ENCODE measurements at regions not wholly inside any gene's neighbourhood (a gene's known extent, or its start where the extent isn't known, plus 50 kb on each side); places are given as distances from the start of the nearest gene placed in this dataset.
"Not testable (repeated sequence)": the region's sequence is repeated elsewhere in the genome, so short reads cannot be mapped to it uniquely, and the experiment has no call there.

DNA sequence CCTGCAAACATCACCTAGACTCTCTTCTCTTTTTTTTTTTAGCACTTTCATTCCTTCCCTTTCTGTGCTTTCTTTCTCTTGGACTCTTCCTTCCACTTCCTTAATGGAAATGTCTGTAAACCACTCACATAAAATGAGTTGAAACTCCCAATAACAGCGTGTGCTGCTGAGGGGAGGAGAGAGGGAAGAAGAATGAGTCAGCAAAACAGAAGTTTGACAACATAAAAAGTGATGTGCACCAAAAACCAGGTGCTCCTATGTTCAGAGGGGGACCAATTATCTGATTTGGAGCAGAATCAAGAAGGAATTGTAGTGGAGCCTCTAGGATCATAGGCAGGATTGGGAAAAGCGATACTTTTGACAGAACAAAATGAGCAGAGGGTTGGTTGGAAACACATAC is 712.1 kb upstream of the IGFBP3 start:
- peak; percentile 17 for DNase-seq (ENCODE audit: low read depth)

DNA sequence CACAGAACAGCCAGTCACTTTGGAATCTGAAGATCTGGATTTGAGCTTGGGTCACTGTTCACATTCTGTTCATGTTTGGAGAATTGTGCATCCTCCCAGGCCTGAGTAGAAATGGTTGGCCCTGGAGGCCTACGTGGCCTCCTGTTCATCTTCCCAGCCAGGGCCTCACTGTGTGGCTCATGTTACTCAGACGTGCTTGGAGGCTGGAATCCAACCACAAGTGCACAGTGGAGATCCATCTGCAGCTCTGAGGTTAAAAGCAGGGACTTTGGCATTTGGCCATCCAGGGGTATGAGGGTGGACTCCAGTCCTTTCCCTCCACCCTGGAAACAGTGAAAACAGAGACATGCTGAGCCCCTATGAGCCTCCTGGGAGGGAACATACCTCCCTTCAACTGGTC is 709.0 kb upstream of the IGFBP3 start:
- peak; percentile 82 for DNase-seq (ENCODE audit: low read depth)

DNA sequence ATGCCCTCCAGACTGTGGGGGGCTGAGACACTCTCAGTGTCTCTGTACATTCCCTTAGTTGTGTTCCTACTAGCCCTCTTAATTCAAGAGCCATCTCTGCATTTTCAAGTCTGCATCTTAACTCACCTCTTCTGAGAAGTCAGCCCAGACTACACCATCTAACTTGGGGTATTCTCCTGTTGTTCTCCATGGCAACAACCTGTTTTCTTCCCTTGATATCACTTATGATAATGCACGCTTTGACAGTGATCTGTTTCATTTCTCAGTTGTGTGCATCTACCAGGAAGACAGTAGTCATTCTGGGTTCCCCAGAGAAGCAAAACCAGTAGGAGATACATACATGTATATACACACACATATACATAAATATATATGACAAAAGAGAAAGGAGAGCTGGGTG is 707.3 kb upstream of the IGFBP3 start:
- no peak for DNase-seq (ENCODE audit: low read depth)

DNA sequence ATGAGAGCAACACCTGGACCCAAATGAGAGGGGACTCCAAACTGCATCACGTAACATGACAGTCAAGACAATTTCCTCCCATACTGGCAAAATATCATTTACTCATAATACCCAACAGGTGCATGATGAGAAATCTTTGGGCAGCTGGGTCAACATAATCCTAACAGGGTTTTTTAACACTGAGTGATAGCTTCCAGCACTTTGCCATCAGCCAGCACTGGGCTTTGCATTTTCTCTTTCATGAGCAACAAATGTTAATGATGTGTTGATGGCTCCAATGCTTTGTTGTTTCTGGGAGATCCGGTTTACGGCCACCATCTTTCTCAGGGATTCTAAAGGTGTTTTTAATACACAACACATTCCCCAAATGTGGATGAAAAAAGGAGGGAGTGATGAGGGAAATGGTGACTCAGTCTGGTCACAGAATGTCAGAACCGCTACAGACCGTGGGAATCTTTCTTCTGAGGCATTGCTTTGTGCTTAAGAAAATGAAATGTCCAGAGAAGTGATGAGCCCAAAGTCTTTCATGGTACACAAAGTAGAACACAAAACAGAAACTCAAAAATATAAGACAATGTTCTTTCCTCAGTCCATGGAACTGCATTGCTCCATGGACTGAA is 705.7 kb upstream of the IGFBP3 start:
- DNase-seq (ENCODE audit: low read depth), result peak; percentile 96

DNA sequence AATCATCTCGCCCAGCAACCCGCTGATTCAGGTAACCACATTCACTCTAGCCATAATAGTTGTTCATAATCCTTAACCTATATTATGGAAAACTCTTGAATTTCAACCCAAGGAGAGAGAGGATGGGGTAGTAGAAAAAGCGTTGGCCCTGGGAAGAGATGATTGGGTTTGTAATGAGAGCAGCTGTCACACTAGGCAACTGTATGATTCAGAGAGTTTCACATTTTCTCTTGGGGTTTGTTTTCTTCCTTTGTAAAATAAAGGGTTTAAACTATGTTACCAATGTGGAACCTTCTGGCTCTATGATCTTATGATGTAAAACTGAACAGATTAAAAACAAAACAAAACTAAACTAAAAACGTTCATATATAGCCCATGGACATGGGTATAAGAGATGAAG is 705.2 kb upstream of the IGFBP3 start:
- DNase-seq (ENCODE audit: low read depth), result peak; percentile 90

DNA sequence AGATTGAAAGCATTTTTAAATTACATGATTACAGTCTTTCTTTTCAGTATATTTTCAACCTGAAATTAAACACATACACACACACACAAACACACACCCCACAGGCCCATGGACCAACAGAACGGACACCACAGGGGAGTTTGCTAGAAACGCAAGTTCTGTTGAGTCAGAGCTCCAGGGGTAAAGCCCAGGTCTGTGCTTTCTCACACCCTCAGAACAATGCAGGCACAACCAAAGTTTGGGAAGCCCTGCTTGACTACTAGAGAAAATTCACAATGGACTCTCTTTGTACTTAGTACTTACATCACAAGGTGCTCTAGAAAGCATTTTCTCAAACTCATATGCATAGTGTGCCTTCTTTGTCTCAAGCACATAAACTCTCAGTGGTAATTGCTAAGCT is 704.0 kb upstream of the IGFBP3 start:
- DNase-seq (ENCODE audit: low read depth), result no peak

DNA sequence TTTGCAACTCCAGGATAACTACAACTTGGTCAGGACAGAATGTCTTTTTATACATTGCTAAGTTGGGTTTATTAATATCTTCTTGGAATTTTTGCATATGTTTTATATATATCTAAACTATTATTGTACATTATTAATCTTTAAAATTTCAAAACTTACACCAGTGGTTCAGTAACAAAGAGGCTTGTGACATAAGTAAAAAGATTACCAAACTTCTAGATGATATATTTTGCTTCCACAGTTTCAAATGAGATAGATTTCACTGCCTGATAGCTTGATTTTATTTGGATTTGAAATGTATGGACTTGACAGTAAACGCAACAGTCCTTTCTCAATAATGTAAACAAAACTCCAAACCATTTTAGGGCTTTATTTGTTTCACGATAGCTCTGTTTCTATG is 701.2 kb upstream of the IGFBP3 start:
- no peak for DNase-seq (ENCODE audit: low read depth)

DNA sequence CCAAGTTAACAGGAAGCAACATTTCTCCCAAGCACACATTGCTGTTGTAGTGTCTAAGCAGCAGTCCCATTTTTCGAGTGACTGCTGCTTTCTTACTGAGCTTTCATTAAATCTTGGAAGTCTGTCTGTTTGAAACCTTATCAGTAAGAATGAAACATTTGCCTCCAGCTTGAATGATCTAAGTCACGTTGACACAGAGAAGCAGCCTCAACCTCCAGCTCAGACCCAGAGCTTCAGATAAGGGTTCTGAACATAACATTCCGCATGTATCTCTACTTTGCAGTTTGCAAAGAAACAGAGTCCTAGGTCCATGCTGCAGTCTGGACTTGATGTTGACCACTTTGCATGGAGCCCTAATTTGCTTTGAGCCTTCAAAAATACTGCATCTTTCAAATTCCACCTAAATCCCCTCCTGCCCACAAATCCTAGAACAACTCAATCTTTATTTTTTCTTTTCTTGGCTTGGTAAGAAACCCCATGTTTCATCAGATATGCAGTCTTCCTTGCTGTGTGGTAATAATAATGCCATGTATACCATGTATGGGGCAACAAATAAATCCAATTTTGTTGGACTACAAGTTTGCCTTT is 698.7 kb upstream of the IGFBP3 start:
- DNase-seq (ENCODE audit: low read depth), result no peak

DNA sequence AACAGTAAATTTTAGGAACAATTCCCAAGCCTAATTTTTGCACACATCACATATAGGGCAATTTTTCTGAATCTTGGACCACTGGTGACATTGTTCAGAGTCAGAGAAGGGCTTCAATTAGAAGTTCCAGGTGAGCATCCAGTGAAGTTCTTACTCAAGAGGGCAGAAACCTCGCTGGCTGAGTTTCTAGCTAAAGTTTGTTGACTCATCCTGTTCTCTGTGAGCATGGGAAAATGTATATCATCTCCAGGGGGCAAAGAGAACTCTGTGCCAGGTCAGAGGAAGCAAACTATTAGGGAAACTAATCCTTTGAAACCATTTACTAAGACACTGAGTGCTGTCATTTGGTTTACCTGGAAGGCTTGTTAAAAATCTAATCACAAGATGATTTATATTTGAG is 695.6 kb upstream of the IGFBP3 start:
- DNase-seq (ENCODE audit: low read depth), result peak; percentile 21

DNA sequence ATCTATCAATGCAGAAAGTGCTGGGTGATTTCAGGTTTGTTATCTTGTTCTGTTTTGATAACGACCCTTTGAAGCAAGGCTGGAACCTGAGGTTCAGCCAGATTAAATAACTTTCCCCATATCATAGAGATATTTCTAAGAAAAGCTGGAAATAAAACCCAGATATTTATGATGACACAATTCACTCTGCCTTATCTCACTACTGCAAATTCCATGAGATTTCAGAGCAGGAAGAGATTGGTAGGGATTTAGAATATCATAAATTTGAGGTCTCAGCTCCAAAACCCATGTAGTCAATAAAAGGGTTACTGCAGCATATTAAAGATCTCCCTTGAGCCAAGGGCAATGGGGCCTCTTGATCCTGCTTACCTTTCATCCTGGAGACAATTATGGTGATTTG is 692.5 kb upstream of the IGFBP3 start:
- DNase-seq (ENCODE audit: low read depth), result no peak

DNA sequence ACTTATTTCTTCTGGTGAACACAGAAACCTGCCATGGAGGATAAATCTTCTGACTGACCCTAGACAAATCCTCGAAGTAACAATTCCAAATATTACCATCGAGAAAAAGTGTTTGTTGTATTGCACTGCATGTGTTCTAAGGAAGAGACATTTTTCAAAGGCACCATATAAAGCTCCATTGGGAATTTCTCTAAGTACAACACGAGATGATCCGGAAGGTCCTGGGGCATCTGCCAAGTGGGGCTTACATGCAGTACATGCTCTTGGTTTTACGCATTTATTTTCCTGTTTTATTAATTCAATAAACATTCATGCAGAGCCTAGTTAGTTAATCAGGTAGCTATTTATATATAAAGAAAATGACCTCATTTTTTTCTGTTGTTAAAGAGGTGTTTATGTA is 692.0 kb upstream of the IGFBP3 start:
- DNase-seq (ENCODE audit: low read depth), result no peak

DNA sequence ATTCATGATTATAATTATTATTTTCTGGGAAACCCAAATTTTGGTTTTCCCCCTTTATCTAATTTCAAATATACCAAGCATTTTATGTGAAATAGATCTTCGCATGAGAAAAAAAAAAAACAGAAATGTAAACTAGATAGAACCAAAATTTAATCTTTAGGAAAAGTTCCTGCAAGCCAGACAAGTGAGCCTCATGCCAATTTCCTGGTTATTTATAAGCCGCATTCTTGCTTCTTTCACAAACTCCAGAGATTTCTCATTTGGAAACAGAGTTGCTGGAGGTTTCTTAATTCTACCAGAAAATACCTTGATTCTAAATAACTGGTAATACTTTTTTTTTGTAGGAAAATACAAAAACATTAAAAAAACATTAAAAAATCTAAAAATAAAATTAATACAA is 690.4 kb upstream of the IGFBP3 start:
- DNase-seq (ENCODE audit: low read depth), result no peak

DNA sequence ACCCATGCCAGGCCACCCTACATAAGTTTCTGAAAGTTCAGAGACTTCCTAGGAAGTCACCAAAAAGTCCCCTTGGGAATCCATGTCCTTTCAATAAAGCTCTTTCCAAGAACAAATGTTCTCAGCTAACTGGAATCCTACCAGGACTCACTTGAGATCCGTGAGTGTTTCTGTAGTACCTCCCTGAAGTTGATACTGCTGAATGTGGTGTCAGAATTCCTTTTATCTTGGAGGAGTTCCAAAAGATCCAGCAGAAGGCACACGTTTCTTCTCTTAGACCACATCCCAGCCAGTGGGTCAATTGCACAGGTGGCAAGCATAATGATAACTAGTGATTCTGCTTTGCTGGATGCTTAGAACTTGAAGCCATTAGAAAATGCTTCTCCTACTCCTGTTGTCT is 689.7 kb upstream of the IGFBP3 start:
- peak; percentile 41 for DNase-seq (ENCODE audit: low read depth)

DNA sequence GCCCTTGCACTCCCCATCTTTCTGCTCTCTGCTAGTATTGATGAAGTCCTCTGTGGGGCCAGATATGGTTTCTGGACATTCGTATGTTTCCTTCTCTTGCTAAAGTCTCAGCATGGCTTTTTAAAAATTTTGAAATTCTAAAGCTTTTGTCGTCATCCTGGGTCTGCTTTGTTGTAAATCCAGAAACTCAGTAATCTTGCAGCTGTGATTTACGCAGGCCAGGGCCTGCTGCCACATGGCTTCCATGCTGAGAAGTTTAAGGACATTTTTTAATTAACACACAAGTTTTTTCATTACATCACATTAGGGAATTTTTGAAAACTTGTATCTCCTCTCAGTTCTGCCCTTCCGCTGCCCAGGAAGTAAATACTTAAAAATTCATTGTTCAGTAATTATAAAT is 686.1 kb upstream of the IGFBP3 start:
- no peak for DNase-seq (ENCODE audit: low read depth)

DNA sequence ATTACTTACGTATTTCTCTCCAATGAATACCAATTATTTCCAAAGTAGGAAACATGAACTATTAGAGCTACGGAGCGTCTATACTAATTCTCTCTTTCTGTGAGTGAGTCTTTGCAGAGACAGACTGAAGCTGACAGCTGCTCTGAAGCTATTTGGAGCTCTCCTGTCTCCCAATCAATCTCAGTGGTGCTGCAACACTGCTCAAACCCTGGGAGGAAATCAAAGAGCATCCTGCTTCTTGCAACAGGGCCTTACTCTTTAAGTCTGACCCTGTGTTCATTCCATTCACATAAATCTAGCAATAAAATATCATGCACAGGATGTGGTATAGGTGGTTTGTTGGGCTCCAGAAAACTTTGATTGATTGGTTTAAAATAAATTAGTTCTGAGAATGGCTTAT is 685.7 kb upstream of the IGFBP3 start:
- peak; percentile 60 for DNase-seq (ENCODE audit: low read depth)

DNA sequence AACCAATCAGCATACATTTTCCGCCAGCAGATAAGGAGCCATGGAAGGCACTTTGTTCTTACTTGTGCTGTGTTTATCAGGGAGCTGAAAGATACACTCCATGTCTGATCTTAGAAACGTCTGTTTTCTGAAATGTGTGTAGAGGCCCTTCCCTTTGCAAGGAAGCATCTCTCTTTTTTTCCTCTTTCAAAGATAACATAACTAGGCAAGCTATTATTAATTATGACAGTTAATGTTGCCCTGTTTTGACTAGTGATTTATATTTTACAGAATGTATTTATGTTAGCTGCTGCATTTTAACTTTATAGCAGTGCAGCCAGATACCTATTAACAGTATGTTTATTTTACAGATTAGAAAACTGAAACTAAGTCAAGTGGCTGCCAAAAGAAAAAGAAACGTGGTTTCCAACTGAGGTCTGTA is 683.2 kb upstream of the IGFBP3 start:
- DNase-seq (ENCODE audit: low read depth), result no peak

DNA sequence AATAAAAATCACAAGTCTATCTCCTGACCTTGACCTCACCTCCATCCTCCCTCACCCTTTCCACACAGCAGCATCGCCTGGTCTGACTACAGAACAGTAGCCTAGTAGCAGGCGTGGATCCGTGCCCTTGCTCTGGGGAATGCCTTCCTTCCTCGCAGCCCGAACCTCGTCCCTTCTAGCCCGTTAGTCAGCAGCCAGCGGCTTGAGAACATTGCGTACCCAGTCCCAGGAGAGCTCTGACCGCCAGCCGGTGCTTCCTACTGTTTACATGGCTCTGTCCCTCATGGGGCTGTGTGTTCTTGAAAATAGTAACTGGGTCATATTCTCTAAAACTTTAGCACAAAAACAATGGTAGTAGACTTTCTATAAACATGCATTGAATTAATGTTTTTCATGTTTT is 682.7 kb upstream of the IGFBP3 start:
- peak; percentile 97 for DNase-seq (ENCODE audit: low read depth)

DNA sequence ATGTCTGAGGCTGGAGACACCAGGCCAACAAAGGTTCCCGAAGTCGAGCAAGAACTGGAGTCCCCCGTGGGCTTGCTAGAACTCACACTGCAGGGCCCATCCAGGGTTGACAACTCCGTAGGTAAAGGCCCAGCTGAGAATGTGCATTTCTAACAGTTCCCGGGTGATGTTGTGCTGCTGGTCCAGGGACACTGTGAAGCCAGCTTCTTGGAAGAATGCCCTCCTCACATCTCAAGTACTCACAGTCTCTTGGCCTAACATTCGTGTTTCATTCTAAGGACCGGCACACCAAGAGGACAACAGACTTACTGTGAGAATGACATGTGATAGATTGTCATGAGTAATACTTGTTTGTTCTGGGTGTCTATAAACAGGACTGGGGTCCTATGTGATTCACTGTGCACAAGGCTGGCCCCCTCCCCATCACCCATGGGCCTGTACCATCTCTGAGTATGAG is 682.3 kb upstream of the IGFBP3 start:
- no peak for DNase-seq (ENCODE audit: low read depth)

DNA sequence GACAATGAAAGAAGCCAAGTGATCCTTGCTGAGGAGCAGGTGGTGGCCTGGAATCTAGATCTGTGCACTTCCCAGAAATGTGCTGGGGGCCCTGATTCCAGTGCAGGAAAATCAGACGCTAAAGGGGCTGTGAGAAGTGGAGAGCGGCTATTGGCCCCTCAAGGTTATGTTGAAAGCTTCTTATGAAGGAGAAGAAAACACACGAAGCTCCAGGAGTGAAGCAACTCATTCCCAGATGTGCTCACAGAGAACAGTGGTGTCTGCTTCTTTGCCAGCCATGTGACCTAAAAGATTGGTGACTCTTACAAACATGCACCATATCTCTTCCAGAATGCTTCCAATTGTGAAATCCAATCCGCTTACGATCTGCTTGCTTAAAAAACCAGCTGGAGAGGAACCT is 679.3 kb upstream of the IGFBP3 start:
- DNase-seq (ENCODE audit: low read depth), result no peak

DNA sequence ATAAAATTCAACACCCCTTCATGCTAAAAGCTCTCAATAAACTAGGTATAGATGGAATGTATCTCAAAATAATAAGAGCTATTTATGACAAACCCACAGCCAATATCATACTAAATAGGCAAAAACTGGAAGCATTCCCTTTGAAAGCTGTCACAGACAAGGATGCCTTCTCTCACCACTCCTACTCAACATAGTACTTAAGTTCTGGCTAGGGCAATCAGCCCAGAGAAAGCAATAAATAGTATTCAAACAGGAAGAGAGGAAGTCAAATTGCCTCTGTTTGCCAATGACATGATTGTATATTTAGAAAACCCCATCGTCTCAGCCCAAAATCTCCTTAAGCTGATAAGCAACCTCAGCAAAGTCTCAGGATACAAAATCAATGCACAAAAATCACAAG is 673.8 kb upstream of the IGFBP3 start:
- not testable (repeated sequence) for DNase-seq (ENCODE audit: low read depth)

DNA sequence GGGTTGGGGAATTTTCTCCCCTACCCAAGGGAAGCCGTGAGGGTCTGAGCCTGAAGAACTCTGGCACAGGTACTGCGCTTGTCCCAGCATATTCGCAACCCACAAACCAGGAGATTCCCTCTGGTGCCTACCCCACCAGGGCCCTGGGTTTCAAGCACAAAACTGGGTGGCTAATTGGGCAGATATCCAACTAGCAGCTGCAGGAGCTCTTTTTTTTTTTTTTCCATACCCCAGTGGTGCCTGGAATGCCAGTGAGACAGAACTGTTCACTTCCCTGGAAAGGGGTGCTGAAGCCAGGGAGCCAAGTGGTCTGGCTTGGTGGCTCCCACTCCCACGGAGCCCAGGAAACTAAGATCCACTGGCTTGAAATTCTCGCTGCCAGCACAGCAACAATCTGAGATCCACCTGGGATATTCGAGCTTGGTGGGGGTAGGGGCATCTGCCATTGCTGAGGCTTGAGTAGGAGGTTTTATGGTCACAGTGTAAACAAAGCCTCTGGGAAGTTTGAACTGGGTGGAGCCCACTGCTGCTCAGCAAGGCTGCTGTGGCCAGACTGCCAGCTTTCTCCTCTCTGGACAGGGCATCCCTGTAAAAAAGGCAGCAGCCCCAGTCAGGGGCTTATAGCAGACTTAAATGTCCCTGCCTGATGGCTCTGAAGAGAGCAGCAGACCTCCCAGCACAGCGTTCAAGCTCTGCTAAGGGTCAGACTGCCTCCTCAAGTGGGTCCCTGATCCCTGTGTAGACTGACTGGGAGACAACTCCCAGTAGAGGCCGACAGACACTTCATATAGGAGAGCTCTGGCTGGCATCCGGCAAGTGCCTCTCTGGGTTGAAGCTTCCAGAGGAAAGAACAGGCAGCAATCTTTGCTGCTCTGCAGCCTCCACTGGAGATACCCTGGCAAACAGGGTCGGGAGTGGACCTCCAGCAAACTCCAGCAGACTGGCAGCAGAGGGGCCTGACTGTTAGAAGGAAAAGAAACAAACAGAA is 670.1 kb upstream of the IGFBP3 start:
- DNase-seq (ENCODE audit: low read depth), result peak; percentile 53

DNA sequence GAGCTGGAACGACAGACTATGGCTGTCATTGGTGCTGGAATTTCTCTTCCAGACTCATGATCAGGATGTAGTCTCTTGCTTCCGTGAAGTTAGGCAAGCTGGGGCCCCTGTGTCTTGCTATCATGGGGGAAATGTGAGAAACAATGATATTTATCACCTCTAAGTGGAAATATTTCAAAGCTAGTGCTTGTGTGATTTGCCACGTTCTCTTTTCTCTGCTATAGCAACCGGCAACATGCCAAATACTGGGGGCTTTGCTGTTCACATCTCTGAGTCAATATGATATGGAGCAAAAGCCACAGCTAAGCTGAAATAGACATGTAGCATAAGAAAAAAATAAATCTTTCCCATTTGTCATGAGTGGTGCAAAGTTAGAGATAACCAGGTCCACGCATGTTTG is 668.2 kb upstream of the IGFBP3 start:
- DNase-seq (ENCODE audit: low read depth), result no peak

DNA sequence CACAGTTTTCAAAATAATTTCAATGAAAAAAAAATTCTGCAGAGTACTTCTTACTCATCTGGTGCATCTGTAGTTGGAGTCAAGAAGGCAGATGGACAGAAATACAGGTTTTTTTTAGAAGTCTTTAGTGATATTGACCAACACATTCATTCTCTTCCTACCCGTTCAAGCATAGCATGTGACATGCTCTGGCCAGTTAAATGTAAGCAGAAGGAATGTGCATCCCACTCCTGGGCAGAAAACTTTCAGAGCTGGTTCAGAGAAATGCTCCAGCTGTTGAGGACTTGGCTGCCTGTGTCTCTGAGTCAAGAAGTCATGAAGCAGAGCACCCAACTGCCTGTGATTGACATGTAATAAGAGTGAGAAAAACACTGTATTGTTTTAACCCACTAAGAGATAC is 665.3 kb upstream of the IGFBP3 start:
- DNase-seq (ENCODE audit: low read depth), result peak; percentile 57
